Osteoblast (primary cell): ENCODE measurements at regions not wholly inside any gene's neighbourhood (a gene's known extent, or its start where the extent isn't known, plus 50 kb on each side); places are given as distances from the start of the nearest gene placed in this dataset.

ENCODE experiments used
- DNase-seq: peaks from one replicate; pipeline ENCODE4 v3.0.0; 2011; ENCODE audit warnings: low spot score, mixed read lengths; ENCODE audit not compliant: insufficient read length; ENCODE audit errors: missing footprints
- H2AFZ ChIP-seq: 2 replicates; pipeline ENCODE4 v1.6.0; 2011; ENCODE audit warnings: mild to moderate bottlenecking, low read length
- H3K27ac ChIP-seq: 2 replicates; pipeline ENCODE4 v1.5.1; 2011; ENCODE audit warnings: mild to moderate bottlenecking, low read depth, low read length, moderate library complexity
- H3K27me3 ChIP-seq: 2 replicates; pipeline ENCODE4 v1.6.0; 2012; ENCODE audit warnings: mild to moderate bottlenecking, control low read depth, inconsistent platforms, low read length, moderate library complexity; ENCODE audit not compliant: insufficient read depth
- H3K36me3 ChIP-seq: 2 replicates; pipeline ENCODE4 v1.5.1; 2011; ENCODE audit warnings: mild to moderate bottlenecking, low read length, control low read depth, moderate library complexity; ENCODE audit not compliant: insufficient read depth
- H3K4me1 ChIP-seq: 2 replicates; pipeline ENCODE4 v1.5.1; 2011; ENCODE audit warnings: mild to moderate bottlenecking, low read length, control low read depth, moderate library complexity; ENCODE audit not compliant: insufficient read depth
- H3K4me2 ChIP-seq: 2 replicates; pipeline ENCODE4 v1.6.0; 2011; ENCODE audit warnings: mild to moderate bottlenecking, low read length; ENCODE audit not compliant: insufficient read depth
- H3K4me3 ChIP-seq: fragments of 200-600 bp; sonication (generic); 3 replicates; pipeline ENCODE4 v1.5.1; 2012; ENCODE audit warnings: mild to moderate bottlenecking, low read length, inconsistent platforms; ENCODE audit not compliant: insufficient read depth
- H3K79me2 ChIP-seq: 2 replicates; pipeline ENCODE4 v1.6.0; 2012; ENCODE audit warnings: mild to moderate bottlenecking, low read length, control low read depth, inconsistent platforms; ENCODE audit not compliant: insufficient read depth
- H3K9me3 ChIP-seq: 2 replicates; pipeline ENCODE4 v1.5.1; 2011; ENCODE audit warnings: low read depth, low read length, control low read depth
- H4K20me1 ChIP-seq: 2 replicates; pipeline ENCODE4 v1.6.0; 2012; ENCODE audit warnings: mild to moderate bottlenecking, low read length, control low read depth; ENCODE audit not compliant: insufficient read depth
- TF ChIP-seq, protein P1 (sequence below): IDR thresholded peaks from 2 replicates; pipeline ENCODE4 v1.5.1; 2011; ENCODE audit warnings: mild to moderate bottlenecking, low read depth, low read length, moderate library complexity; ENCODE audit errors: extremely low read depth

GRCh38 chrX:26574234-26574633 is 358.3 kb downstream of the MAGEB5 start:
- TF ChIP-seq, protein P1, sequence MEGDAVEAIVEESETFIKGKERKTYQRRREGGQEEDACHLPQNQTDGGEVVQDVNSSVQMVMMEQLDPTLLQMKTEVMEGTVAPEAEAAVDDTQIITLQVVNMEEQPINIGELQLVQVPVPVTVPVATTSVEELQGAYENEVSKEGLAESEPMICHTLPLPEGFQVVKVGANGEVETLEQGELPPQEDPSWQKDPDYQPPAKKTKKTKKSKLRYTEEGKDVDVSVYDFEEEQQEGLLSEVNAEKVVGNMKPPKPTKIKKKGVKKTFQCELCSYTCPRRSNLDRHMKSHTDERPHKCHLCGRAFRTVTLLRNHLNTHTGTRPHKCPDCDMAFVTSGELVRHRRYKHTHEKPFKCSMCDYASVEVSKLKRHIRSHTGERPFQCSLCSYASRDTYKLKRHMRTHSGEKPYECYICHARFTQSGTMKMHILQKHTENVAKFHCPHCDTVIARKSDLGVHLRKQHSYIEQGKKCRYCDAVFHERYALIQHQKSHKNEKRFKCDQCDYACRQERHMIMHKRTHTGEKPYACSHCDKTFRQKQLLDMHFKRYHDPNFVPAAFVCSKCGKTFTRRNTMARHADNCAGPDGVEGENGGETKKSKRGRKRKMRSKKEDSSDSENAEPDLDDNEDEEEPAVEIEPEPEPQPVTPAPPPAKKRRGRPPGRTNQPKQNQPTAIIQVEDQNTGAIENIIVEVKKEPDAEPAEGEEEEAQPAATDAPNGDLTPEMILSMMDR: no peak

GRCh38 chrX:26562156-26562555 is 346.2 kb downstream of the MAGEB5 start:
- Histone ChIP-seq H3K4me3 (no peak overlapping the region), H3K79me2 (no peaks in the 10 kb centered on the region), H3K9me3 (no peaks in the 10 kb centered on the region), H4K20me1 (no peaks in the 10 kb centered on the region), H3K4me2 (no peak overlapping the region), H3K4me1 (no peaks in the 10 kb centered on the region), H3K36me3 (no peaks in the 10 kb centered on the region), H2AFZ (no peak overlapping the region), H3K27me3 (no peaks in the 10 kb centered on the region), H3K27ac (no peak overlapping the region)
- TF ChIP-seq, protein P1: no peak
- DNase-seq: no peak

More at GRCh38 chrX:26574234-26574633, 358.3 kb downstream of the MAGEB5 start:
- no peak overlapping the region for H2AFZ ChIP-seq
- H3K4me3 ChIP-seq: no peak overlapping the region
- H3K9me3 ChIP-seq: no peaks in the 10 kb centered on the region
- H3K27ac ChIP-seq: no peak overlapping the region
- H3K4me2 ChIP-seq: no peak overlapping the region
- peak; percentile 13 for DNase-seq
- no peaks in the 10 kb centered on the region for H3K27me3 ChIP-seq
- H3K36me3 ChIP-seq: no peaks in the 10 kb centered on the region
- H3K79me2 ChIP-seq: no peaks in the 10 kb centered on the region
- H4K20me1 ChIP-seq: no peaks in the 10 kb centered on the region
- no peaks in the 10 kb centered on the region for H3K4me1 ChIP-seq

- Histone ChIP-seq H3K9me3 (no peaks in the 10 kb centered on the region), H3K27me3 (no peaks in the 10 kb centered on the region), H3K79me2 (no peaks in the 10 kb centered on the region)
Measured at GRCh38 chrX:26559855-26560254, 343.9 kb downstream of the MAGEB5 start.

GRCh38 chrX:26558719-26559386 is 342.9 kb downstream of the MAGEB5 start:
- Histone ChIP-seq H3K36me3 (no peaks in the 10 kb centered on the region), H3K27ac (no peak overlapping the region), H2AFZ (no peak overlapping the region), H3K4me2 (no peak overlapping the region), H3K4me1 (no peaks in the 10 kb centered on the region), H3K9me3 (no peaks in the 10 kb centered on the region), H3K4me3 (no peak overlapping the region), H3K27me3 (no peaks in the 10 kb centered on the region), H4K20me1 (no peaks in the 10 kb centered on the region), H3K79me2 (no peaks in the 10 kb centered on the region)
- TF ChIP-seq, protein P1: no peak
- no peak for DNase-seq

More at GRCh38 chrX:26559855-26560254, 343.9 kb downstream of the MAGEB5 start:
- no peak overlapping the region for H3K4me3 ChIP-seq
- no peak overlapping the region for H3K4me2 ChIP-seq
- TF ChIP-seq, protein P1: no peak
- no peaks in the 10 kb centered on the region for H3K4me1 ChIP-seq
- H4K20me1 ChIP-seq: no peaks in the 10 kb centered on the region
- H3K36me3 ChIP-seq: no peaks in the 10 kb centered on the region
- H2AFZ ChIP-seq: no peak overlapping the region
- H3K27ac ChIP-seq: no peak overlapping the region
- peak; percentile 21 for DNase-seq
